HG03575 (cell line): ENCODE measurements at regions not wholly inside any gene's neighbourhood (a gene's known extent, or its start where the extent isn't known, plus 50 kb on each side); places are given as distances from the start of the nearest gene placed in this dataset.
"Not testable (repeated sequence)": the region's sequence is repeated elsewhere in the genome, so short reads cannot be mapped to it uniquely, and the experiment has no call there.

Experiments
- ATAC-seq: cut with Tn5 transposase; IDR thresholded peaks from one replicate; pipeline ENCODE4 v1.9.1; 2021; ENCODE audit not compliant: unreplicated experiment, insufficient number of reproducible peaks, low FRiP score; ENCODE audit errors: extremely low read depth

- ATAC-seq: no peak
Observed at GRCh38 chrX:113804819-113805218, 779.1 kb upstream of the HTR2C start.

GRCh38 chrX:113804291-113804690 lies 779.6 kb upstream of the HTR2C start:
- no peak for ATAC-seq

- no peak for ATAC-seq
Observed at GRCh38 chrX:113802837-113803236, 781.0 kb upstream of the HTR2C start.

- no peak for ATAC-seq
Observed at GRCh38 chrX:113800955-113801354, 782.9 kb upstream of the HTR2C start.

GRCh38 chrX:113793563-113793962 lies 790.3 kb upstream of the HTR2C start:
- ATAC-seq: no peak

- no peak for ATAC-seq
Observed at GRCh38 chrX:113790987-113791386, 792.9 kb upstream of the HTR2C start.

GRCh38 chrX:113784754-113785153 lies 799.1 kb upstream of the HTR2C start:
- ATAC-seq: not testable (repeated sequence)

GRCh38 chrX:113770806-113771205 lies 813.1 kb upstream of the HTR2C start:
- ATAC-seq: no peak

- no peak for ATAC-seq
Observed at GRCh38 chrX:113770071-113770470, 813.8 kb upstream of the HTR2C start.

GRCh38 chrX:113759422-113759821 lies 824.5 kb upstream of the HTR2C start:
- ATAC-seq: no peak

GRCh38 chrX:113747274-113747973 lies 836.5 kb upstream of the HTR2C start:
- peak; percentile 52 for ATAC-seq

- ATAC-seq: no peak
Observed at GRCh38 chrX:113743069-113743468, 840.8 kb upstream of the HTR2C start.

- ATAC-seq: no peak
Observed at GRCh38 chrX:113741744-113742143, 842.1 kb upstream of the HTR2C start.

- ATAC-seq: no peak
Observed at GRCh38 chrX:113728937-113729336, 854.9 kb upstream of the HTR2C start.

- no peak for ATAC-seq
Observed at GRCh38 chrX:113726898-113727297, 857.0 kb upstream of the HTR2C start.

GRCh38 chrX:113726466-113726865 lies 857.4 kb upstream of the HTR2C start:
- ATAC-seq: no peak

GRCh38 chrX:113726009-113726408 lies 857.9 kb upstream of the HTR2C start:
- ATAC-seq: no peak

GRCh38 chrX:113699939-113700338 lies 859.3 kb upstream of the AMOT start:
- ATAC-seq: no peak

- ATAC-seq: no peak
Observed at GRCh38 chrX:113675278-113675677, 834.6 kb upstream of the AMOT start.

- no peak for ATAC-seq
Observed at GRCh38 chrX:113651306-113651705, 810.7 kb upstream of the AMOT start.

GRCh38 chrX:113644426-113644825 lies 803.8 kb upstream of the AMOT start:
- ATAC-seq: no peak
